Left renal cortex interstitium (tissue), 4 donors: ENCODE measurements at regions not wholly inside any gene's neighbourhood (a gene's known extent, or its start where the extent isn't known, plus 50 kb on each side); places are given as distances from the start of the nearest gene placed in this dataset.

Source experiments
- DNase-seq, 4 donors: peaks; one replicate each; pipeline ENCODE4 v3.0.0-alpha.2; 2013; ENCODE audit warnings: low read depth in 4 of 4, low spot score in 2 of 4, missing footprints in 1 of 4

- no peak for DNase-seq
Measured at GRCh38 chr11:127304634-127305033, 304.1 kb upstream of the KIRREL3 start.

- no peak for DNase-seq
Measured at GRCh38 chr11:127288926-127289325, 288.4 kb upstream of the KIRREL3 start.

- DNase-seq = no peak
Measured at GRCh38 chr11:127281534-127281933, 281.0 kb upstream of the KIRREL3 start.

GRCh38 chr11:127275774-127276173, 275.2 kb upstream of the KIRREL3 start:
- no peak for DNase-seq

- DNase-seq = no peak
Measured at GRCh38 chr11:127274328-127274676, 273.7 kb upstream of the KIRREL3 start.

GRCh38 chr11:127273593-127274327, 273.2 kb upstream of the KIRREL3 start:
- no peak for DNase-seq

- no peak for DNase-seq
Measured at GRCh38 chr11:127270851-127271250, 270.3 kb upstream of the KIRREL3 start.

- DNase-seq = no peak
Measured at GRCh38 chr11:127269911-127270310, 269.3 kb upstream of the KIRREL3 start.

GRCh38 chr11:127268932-127269331, 268.4 kb upstream of the KIRREL3 start:
- no peak for DNase-seq

- no peak for DNase-seq
Measured at GRCh38 chr11:127268521-127268920, 268.0 kb upstream of the KIRREL3 start.

- no peak for DNase-seq
Measured at GRCh38 chr11:127259102-127259501, 258.5 kb upstream of the KIRREL3 start.

GRCh38 chr11:127255209-127255608, 254.6 kb upstream of the KIRREL3 start:
- no peak for DNase-seq

GRCh38 chr11:127252321-127252720, 251.8 kb upstream of the KIRREL3 start:
- DNase-seq = no peak

GRCh38 chr11:127249576-127249975, 249.0 kb upstream of the KIRREL3 start:
- no peak for DNase-seq

- DNase-seq = no peak
Measured at GRCh38 chr11:127248476-127248875, 247.9 kb upstream of the KIRREL3 start.

GRCh38 chr11:127247261-127247851, 246.8 kb upstream of the KIRREL3 start:
- no peak for DNase-seq

GRCh38 chr11:127242676-127243075, 242.1 kb upstream of the KIRREL3 start:
- DNase-seq = no peak

GRCh38 chr11:127238321-127238720, 237.8 kb upstream of the KIRREL3 start:
- no peak for DNase-seq

- DNase-seq = no peak
Measured at GRCh38 chr11:127236776-127237175, 236.2 kb upstream of the KIRREL3 start.

GRCh38 chr11:127233998-127234397, 233.4 kb upstream of the KIRREL3 start:
- no peak for DNase-seq

GRCh38 chr11:127230392-127230791, 229.8 kb upstream of the KIRREL3 start:
- no peak for DNase-seq

GRCh38 chr11:127226949-127227348, 226.4 kb upstream of the KIRREL3 start:
- DNase-seq = no peak

GRCh38 chr11:127226380-127226779, 225.8 kb upstream of the KIRREL3 start:
- DNase-seq = no peak
